Esophagus muscularis mucosa (tissue), 4 donors: ENCODE measurements at regions not wholly inside any gene's neighbourhood (a gene's known extent, or its start where the extent isn't known, plus 50 kb on each side); places are given as distances from the start of the nearest gene placed in this dataset.

Experiments
- DNase-seq: peaks from one replicate; pipeline ENCODE4 v3.0.0-alpha.2; 2017; ENCODE audit errors: extremely low spot score
- H3K27ac ChIP-seq, 4 donors: fragments of 200-600 bp; sonication (generic); replicated peaks in 1 of 4; 1 replicate in 3 of 4; 2 replicates in 1 of 4; pipeline ENCODE4 v1.5.1; 2016 to 2019; ENCODE audit warnings: mild to moderate bottlenecking in 1 of 4
- H3K27me3 ChIP-seq, 4 donors: fragments of 200-600 bp; sonication (generic); one replicate each; pipeline versions ENCODE4 v1.5.1 to v1.6.0; 2016 to 2019
- H3K36me3 ChIP-seq, 4 donors: fragments of 200-600 bp; sonication (generic); one replicate each; pipeline ENCODE4 v1.5.1; 2016 to 2019
- H3K4me1 ChIP-seq, 4 donors: fragments of 200-600 bp; sonication (generic); one replicate each; pipeline ENCODE4 v1.5.1; 2016 to 2019
- H3K4me3 ChIP-seq, 4 donors: fragments of 200-600 bp; sonication (generic); 1 replicate in 2 of 4; 2 replicates in 2 of 4; pipeline ENCODE4 v1.5.1; 2016 to 2019; ENCODE audit warnings: mild to moderate bottlenecking in 4 of 4, moderate library complexity in 1 of 4
- H3K9me3 ChIP-seq, 4 donors: fragments of 200-600 bp; sonication (generic); 1 replicate in 3 of 4; 2 replicates in 1 of 4; pipeline ENCODE4 v1.5.1; 2016 to 2019
- CTCF ChIP-seq, 3 experiments: fragments of 200-600 bp in 2 of 3; fragments of 450-650 bp in 1 of 3; sonication (generic) in 2 of 3; IDR thresholded peaks; one replicate each; pipeline ENCODE4 v1.5.1; 2017 to 2019; ENCODE audit warnings: antibody characterized with exemption in 3 of 3, mild to moderate bottlenecking in 2 of 3, moderate library complexity in 1 of 3
- EP300 ChIP-seq: sonication (generic); formaldehyde crosslinking; IDR thresholded peaks from one replicate; pipeline ENCODE4 v1.6.1; 2017; ENCODE audit warnings: antibody characterized with exemption
- POLR2A ChIP-seq: fragments of 450-650 bp; IDR thresholded peaks from one replicate; pipeline ENCODE4 v1.6.1; 2017; ENCODE audit warnings: antibody characterized with exemption, moderate library complexity, mild to moderate bottlenecking, low read depth
- POLR2AphosphoS5 ChIP-seq, 2 donors: sonication (generic); formaldehyde crosslinking; IDR thresholded peaks; one replicate each; pipeline ENCODE4 v1.6.1; 2017; ENCODE audit warnings: antibody characterized with exemption in 2 of 2
- WGBS: methylation state at CpG from one replicate; pipeline ENCODE4 v1.1.5; 2018; 5-methylcytosine and 5-hydroxymethylcytosine counted together
- intact Hi-C: fragments of 100-400 bp; cut with DNase I; formaldehyde crosslinking; loops from one replicate; pipeline ENCODE4 v1.15.1; 2023

DNA sequence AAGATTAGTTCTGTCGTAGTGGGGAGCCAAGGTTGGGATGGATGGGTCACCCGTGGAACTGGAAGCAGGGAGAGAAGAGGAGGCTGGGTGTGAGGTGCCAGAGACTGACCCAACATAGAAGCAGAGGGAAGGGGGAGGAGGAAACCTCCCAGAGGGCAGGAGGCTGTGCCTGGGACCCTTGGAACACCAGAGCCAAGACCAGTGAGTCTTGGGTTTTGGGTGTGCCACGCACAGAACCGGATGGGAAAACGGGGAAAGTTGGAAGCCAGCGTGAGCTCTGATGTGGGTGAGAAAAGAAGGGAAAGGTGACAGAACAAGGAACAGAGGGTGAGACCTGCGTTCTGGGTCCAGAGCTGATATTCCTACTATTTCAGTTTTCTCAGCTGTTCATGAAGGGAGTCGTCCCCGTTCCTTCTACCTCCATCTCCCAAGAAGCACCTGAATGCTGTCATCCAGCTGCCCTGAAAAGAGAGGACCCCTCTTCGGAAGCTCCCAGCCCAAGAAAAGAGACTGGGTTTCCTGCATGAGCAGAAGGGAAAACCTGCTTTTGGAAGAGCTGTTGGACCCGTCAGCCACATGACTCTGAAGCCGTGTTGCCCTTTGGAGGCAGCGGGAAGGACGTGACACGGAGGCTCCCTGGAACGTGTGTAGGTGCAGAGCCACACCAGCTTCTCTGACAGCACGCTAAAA, 250.1 kb downstream of the NDUFA10 start:
- peaks cover 0 to 5% (median 0%) of the 10 kb centered on the region in 4 donors for H3K27me3 ChIP-seq
- no peak overlapping the region for H3K4me3 ChIP-seq
- intact Hi-C loops, result no loop called here
- no peak for TF ChIP-seq POLR2AphosphoS5 (IDR thresholded peaks at IDR 0.05)
- peaks cover 0 to 17% (median 13%) of the 10 kb centered on the region in 4 donors for H3K9me3 ChIP-seq
- WGBS, result 83% methylated on average over 17 of the region's 17 CpGs
- no peak overlapping the region for H3K27ac ChIP-seq
- no peak for DNase-seq
- no peaks in the 10 kb centered on the region for H3K36me3 ChIP-seq
- no peaks in the 10 kb centered on the region for H3K4me1 ChIP-seq

DNA sequence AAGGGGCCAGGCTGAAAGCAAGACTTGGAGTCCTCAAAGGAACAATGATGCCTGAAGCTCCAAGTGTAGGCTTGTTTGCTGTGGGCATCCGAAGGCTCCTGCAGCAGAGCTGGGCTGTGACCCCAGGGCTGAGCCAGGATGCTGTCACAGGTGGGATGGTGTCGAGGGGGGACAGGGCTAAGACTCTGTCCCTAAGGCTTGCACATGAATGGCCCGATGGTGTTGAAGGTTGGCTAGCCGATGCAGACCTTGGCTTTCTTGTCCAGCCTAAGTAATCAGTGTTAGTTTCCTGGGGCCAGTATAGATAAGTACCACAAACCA, 251.0 kb downstream of the NDUFA10 start:
- TF ChIP-seq EP300 (no peak), POLR2AphosphoS5 (IDR thresholded peaks at IDR 0.05) (no peak), POLR2A (no peak), CTCF (IDR thresholded peaks at IDR 0.05) (no peak)
- no peak for DNase-seq
- Histone ChIP-seq H3K4me1 (no peaks in the 10 kb centered on the region), H3K36me3 (no peaks in the 10 kb centered on the region), H3K9me3 (peaks cover 0 to 17% (median 13%) of the 10 kb centered on the region in 4 donors), H3K27ac (no peak overlapping the region), H3K4me3 (no peak overlapping the region), H3K27me3 (peaks cover 0 to 5% (median 0%) of the 10 kb centered on the region in 4 donors)
- intact Hi-C loops, result no loop called here
- WGBS, result 68% methylated on average over 4 of the region's 4 CpGs

DNA sequence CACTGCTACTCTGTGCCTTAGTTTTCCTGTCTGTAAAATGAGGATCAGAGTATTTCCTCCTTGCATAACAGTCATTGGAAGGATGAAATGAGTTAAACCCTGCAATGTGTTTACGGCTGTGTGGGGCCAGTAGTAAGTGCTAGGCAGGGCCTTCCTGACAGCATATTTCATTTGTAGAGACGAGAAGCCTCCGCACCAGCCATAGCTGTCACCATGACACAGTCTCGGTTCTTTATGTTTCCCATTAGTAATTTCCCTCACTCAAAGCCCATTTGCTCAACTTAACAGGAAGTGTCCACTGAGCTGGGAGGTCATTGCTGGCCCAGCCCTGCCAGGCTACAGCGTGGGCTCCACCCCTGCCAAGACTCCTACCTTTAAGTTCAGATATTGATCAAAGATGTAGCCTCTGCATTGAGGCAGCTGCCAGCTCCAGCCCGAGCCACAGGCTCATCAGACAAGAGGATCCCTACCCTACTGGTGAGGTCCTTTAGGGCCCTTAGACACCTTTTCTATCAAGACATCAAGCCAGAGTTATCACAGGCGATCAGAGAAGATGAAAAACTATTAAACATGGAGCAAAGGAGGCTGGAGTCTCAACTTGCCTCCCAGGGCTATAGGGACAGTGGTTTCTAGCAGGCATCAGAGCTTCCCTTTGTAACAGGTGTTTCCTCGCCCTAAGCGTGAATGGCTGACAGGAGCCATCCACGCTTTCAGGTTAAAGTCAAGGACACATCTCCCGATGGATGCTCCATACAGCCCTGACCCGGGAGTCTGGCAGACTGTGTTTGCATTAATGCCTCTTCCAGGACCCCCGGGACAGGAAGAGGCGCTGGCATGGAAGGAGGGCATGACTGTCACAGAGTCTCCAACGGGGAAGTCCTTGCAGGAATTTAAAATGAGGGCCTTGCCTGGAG, 251.7 kb downstream of the NDUFA10 start:
- Histone ChIP-seq H3K36me3 (no peaks in the 10 kb centered on the region), H3K4me1 (no peaks in the 10 kb centered on the region), H3K9me3 (peaks cover 0 to 17% (median 13%) of the 10 kb centered on the region in 4 donors), H3K27me3 (peaks cover 0 to 5% (median 0%) of the 10 kb centered on the region in 4 donors), H3K4me3 (no peak overlapping the region), H3K27ac (no peak overlapping the region)
- intact Hi-C loops, result no loop called here
- 86% methylated on average over 15 of the region's 15 CpGs for WGBS
- TF ChIP-seq POLR2AphosphoS5 (IDR thresholded peaks at IDR 0.05) (no peak), POLR2A (no peak), CTCF (IDR thresholded peaks at IDR 0.05) (no peak), EP300 (no peak)
- DNase-seq, result no peak

- Histone ChIP-seq H3K4me1 (no peaks in the 10 kb centered on the region), H3K4me3 (no peak overlapping the region), H3K27ac (no peak overlapping the region), H3K36me3 (no peaks in the 10 kb centered on the region), H3K27me3 (peaks cover 0 to 1% (median 0%) of the 10 kb centered on the region in 4 donors), H3K9me3 (peaks cover 0 to 17% (median 13%) of the 10 kb centered on the region in 4 donors)
- TF ChIP-seq CTCF (IDR thresholded peaks at IDR 0.05) (no peak), POLR2AphosphoS5 (IDR thresholded peaks at IDR 0.05) (no peak), POLR2A (no peak), EP300 (no peak)
- intact Hi-C loops, result no loop called here
- 87% methylated on average over 5 of the region's 5 CpGs for WGBS
- DNase-seq, result no peak
Measured at GRCh38 chr2:239772721-239773120, 252.4 kb downstream of the NDUFA10 start.

DNA sequence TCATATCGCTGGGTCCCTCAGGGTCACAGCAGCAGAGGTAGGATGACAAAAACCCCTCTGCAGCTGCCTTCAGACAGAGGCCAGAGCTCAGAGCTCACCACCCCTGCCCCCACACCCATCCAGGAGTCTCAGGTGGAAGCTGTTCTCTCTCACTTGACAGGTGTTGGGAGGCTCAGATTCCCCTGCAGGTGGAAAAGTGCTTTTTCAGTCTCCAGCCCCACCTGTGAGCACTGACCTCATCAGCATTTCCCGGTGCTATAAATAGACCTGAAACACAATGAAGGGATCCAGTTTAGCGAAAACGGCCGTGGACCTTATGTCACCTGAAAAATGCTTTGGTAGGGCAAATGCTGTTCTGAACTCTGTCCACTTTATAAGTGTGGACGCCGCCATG, 254.9 kb downstream of the NDUFA10 start:
- Histone ChIP-seq H3K4me3 (no peak overlapping the region), H3K27me3 (no peaks in the 10 kb centered on the region), H3K4me1 (no peaks in the 10 kb centered on the region), H3K9me3 (peaks cover 0 to 17% (median 13%) of the 10 kb centered on the region in 4 donors), H3K36me3 (no peaks in the 10 kb centered on the region), H3K27ac (no peak overlapping the region)
- TF ChIP-seq POLR2A (no peak), CTCF (IDR thresholded peaks at IDR 0.05) (no peak), EP300 (no peak), POLR2AphosphoS5 (IDR thresholded peaks at IDR 0.05) (no peak)
- DNase-seq, result no peak
- intact Hi-C loops, result no loop called here
- WGBS, result 76% methylated on average over 7 of the region's 7 CpGs
